H9 (cell line): ENCODE measurements at regions not wholly inside any gene's neighbourhood (a gene's known extent, or its start where the extent isn't known, plus 50 kb on each side); places are given as distances from the start of the nearest gene placed in this dataset.

Source experiments
- DNase-seq: peaks from one replicate; pipeline ENCODE4 v3.0.0-alpha.2; 2017
- H2AFZ ChIP-seq: one replicate; pipeline ENCODE4 v1.6.1; 2013; ENCODE audit warnings: mild to moderate bottlenecking, low read length, control low read depth, moderate library complexity
- H2AK5ac ChIP-seq: 2 replicates; pipeline ENCODE4 v1.6.1; 2013; ENCODE audit warnings: low read length, control low read depth, mixed read lengths; ENCODE audit not compliant: insufficient read length
- H2BK120ac ChIP-seq: one replicate; pipeline ENCODE4 v1.6.1; 2013; ENCODE audit warnings: low read depth, mild to moderate bottlenecking, low read length, control low read depth, inconsistent platforms; ENCODE audit not compliant: poor library complexity, severe bottlenecking
- H2BK12ac ChIP-seq: 2 replicates; pipeline ENCODE4 v1.6.1; 2013; ENCODE audit warnings: low read length, control low read depth, mixed read lengths, low read depth; ENCODE audit not compliant: insufficient read length
- H2BK15ac ChIP-seq: 2 replicates; pipeline ENCODE4 v1.6.1; 2013; ENCODE audit warnings: low read depth, low read length, control low read depth
- H2BK20ac ChIP-seq: one replicate; pipeline ENCODE4 v1.6.1; 2013; ENCODE audit warnings: low read depth, mild to moderate bottlenecking, low read length, control low read depth, inconsistent platforms; ENCODE audit not compliant: poor library complexity, severe bottlenecking
- H2BK5ac ChIP-seq: 2 replicates; pipeline ENCODE4 v1.6.1; 2013; ENCODE audit warnings: low read length, control low read depth, mixed read lengths; ENCODE audit not compliant: insufficient read length
- H3K14ac ChIP-seq: 2 replicates; pipeline ENCODE4 v1.6.1; 2013; ENCODE audit warnings: low read length, control low read depth; ENCODE audit not compliant: insufficient read depth
- H3K18ac ChIP-seq: 2 replicates; pipeline ENCODE4 v1.6.1; 2013; ENCODE audit warnings: low read depth, mild to moderate bottlenecking, mixed read lengths, low read length, control low read depth; ENCODE audit not compliant: insufficient read length
- H3K23ac ChIP-seq: 2 replicates; pipeline ENCODE4 v1.6.1; 2013; ENCODE audit warnings: low read length, control low read depth, mixed read lengths, low read depth; ENCODE audit not compliant: insufficient read length
- H3K23me2 ChIP-seq: 2 replicates; pipeline ENCODE4 v1.6.1; 2013; ENCODE audit warnings: low read depth, mild to moderate bottlenecking, mixed read lengths, low read length, control low read depth; ENCODE audit not compliant: insufficient read length, poor library complexity, severe bottlenecking
- H3K27ac ChIP-seq: 2 replicates; pipeline ENCODE4 v1.5.1; 2013; ENCODE audit warnings: low read length, control low read depth, mixed read lengths, low read depth; ENCODE audit not compliant: insufficient read length
- H3K27me3 ChIP-seq: 2 replicates; pipeline ENCODE4 v1.6.1; 2013; ENCODE audit warnings: low read length, control low read depth, inconsistent platforms; ENCODE audit not compliant: insufficient read depth
- H3K4ac ChIP-seq: 2 replicates; pipeline ENCODE4 v1.6.1; 2013; ENCODE audit warnings: low read depth, mild to moderate bottlenecking, control low read depth, inconsistent platforms, low read length, moderate library complexity
- H3K4me1 ChIP-seq: 2 replicates; pipeline ENCODE4 v1.6.1; 2013; ENCODE audit warnings: low read length, control low read depth, inconsistent platforms; ENCODE audit not compliant: insufficient read depth
- H3K4me2 ChIP-seq: 2 replicates; pipeline ENCODE4 v1.6.1; 2013; ENCODE audit warnings: low read length, control low read depth, mixed read lengths; ENCODE audit not compliant: insufficient read length, insufficient read depth
- H3K56ac ChIP-seq: 2 replicates; pipeline ENCODE4 v1.6.1; 2013; ENCODE audit warnings: low read depth, mild to moderate bottlenecking, mixed read lengths, low read length, control low read depth; ENCODE audit not compliant: insufficient read length
- H3K79me1 ChIP-seq: 2 replicates; pipeline ENCODE4 v1.6.1; 2013; ENCODE audit warnings: low read depth, mild to moderate bottlenecking, moderate library complexity, low read length, control low read depth, inconsistent platforms; ENCODE audit not compliant: insufficient read depth, poor library complexity, severe bottlenecking
- H3K79me2 ChIP-seq: 2 replicates; pipeline ENCODE4 v1.6.1; 2013; ENCODE audit warnings: low read length, control low read depth, inconsistent platforms; ENCODE audit not compliant: insufficient read depth
- H3K9ac ChIP-seq: 2 replicates; pipeline ENCODE4 v1.6.1; 2013; ENCODE audit warnings: low read length, control low read depth, mixed read lengths; ENCODE audit not compliant: insufficient read length; ENCODE audit errors: extremely low read depth
- H3K9me3 ChIP-seq: one replicate; pipeline ENCODE4 v1.6.1; 2013; ENCODE audit warnings: low read depth, low read length, inconsistent platforms; ENCODE audit not compliant: control insufficient read depth
- H3T11ph ChIP-seq: one replicate; pipeline ENCODE4 v1.6.1; 2013; ENCODE audit warnings: mild to moderate bottlenecking, low read length, control low read depth, inconsistent platforms
- H4K20me1 ChIP-seq: one replicate; pipeline ENCODE4 v1.6.1; 2013; ENCODE audit not compliant: control insufficient read depth, insufficient read length, insufficient read depth
- H4K5ac ChIP-seq: 2 replicates; pipeline ENCODE4 v1.6.1; 2013; ENCODE audit warnings: low read depth, mild to moderate bottlenecking, mixed read lengths, low read length, control low read depth; ENCODE audit not compliant: insufficient read length
- H4K8ac ChIP-seq: replicated peaks from 2 replicates; pipeline ENCODE4 v1.6.1; 2013; ENCODE audit warnings: low read length, control low read depth, mixed read lengths, low read depth; ENCODE audit not compliant: insufficient read length
- H4K91ac ChIP-seq: 2 replicates; pipeline ENCODE4 v1.6.1; 2013; ENCODE audit warnings: low read depth, mild to moderate bottlenecking, moderate library complexity, mixed read lengths, low read length, control low read depth; ENCODE audit not compliant: insufficient read length
- H3K27ac Mint-ChIP-seq, 3 experiments: 2 replicates in 2 of 3; 3 replicates in 1 of 3; pipeline ENCODE4 v1.8.0; 2020 to 2021; ENCODE audit warnings: mixed read lengths in 3 of 3, mild to moderate bottlenecking in 1 of 3, moderate library complexity in 1 of 3
- H3K27me3 Mint-ChIP-seq: 2 replicates; pipeline ENCODE4 v1.8.0; 2021; ENCODE audit warnings: low read depth, mild to moderate bottlenecking, moderate library complexity, mixed read lengths
- H3K36me3 Mint-ChIP-seq, 3 experiments: 2 replicates in 2 of 3; 3 replicates in 1 of 3; pipeline ENCODE4 v1.8.0; 2020 to 2021; ENCODE audit warnings: low read depth in 3 of 3, mixed read lengths in 3 of 3; ENCODE audit not compliant: insufficient read depth in 1 of 3
- H3K4me1 Mint-ChIP-seq, 2 experiments: 2 replicates each; pipeline ENCODE4 v1.8.0; 2020; ENCODE audit warnings: mixed read lengths in 2 of 2
- H3K4me3 Mint-ChIP-seq, 2 experiments: 2 replicates in 1 of 2; 3 replicates in 1 of 2; pipeline ENCODE4 v1.8.0; 2020 to 2021; ENCODE audit warnings: mild to moderate bottlenecking in 2 of 2, mixed read lengths in 2 of 2, moderate library complexity in 1 of 2
- H3K9me3 Mint-ChIP-seq, 2 experiments: 2 replicates in 1 of 2; 3 replicates in 1 of 2; pipeline ENCODE4 v1.8.0; 2020; ENCODE audit warnings: mild to moderate bottlenecking in 2 of 2, mixed read lengths in 2 of 2, moderate library complexity in 1 of 2
- WGBS: extraction: QIAGEN DNeasy Blood & Tissue Kit; methylation state at CpG from one replicate; pipeline ENCODE4 v1.1.7; 2013; ENCODE audit warnings: missing lambda C conversion rate, low lambda C conversion rate, mixed read lengths; ENCODE audit not compliant: insufficient read length; ENCODE audit errors: extremely low coverage; 5-methylcytosine and 5-hydroxymethylcytosine counted together
- TF ChIP-seq, protein P1 (sequence below): fragments of 200-600 bp; sonication (generic); conservative IDR thresholded peaks from 3 replicates; pipeline ENCODE4 v1.8.0; 2021; ENCODE audit warnings: antibody characterized with exemption, mild to moderate bottlenecking

DNA sequence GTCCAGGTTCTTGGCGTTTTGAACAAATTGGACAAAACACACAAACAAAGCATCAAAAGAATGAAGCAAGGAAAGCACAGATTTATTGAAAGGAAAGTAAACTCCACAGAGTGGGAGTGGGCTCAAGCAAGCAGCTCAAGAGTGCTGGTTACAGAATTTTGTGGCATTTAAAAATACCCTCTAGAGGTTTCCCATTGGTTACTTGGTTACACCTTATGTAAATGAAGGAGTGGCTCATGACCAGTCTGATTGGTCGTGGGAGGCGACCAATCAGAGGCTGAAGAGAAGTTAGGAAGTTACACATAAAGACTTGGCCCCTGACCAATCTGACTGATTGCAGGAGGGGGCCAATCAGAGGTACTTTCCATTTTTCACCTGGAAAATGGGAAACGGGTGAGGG, 1373.8 kb upstream of the GOT2 start:
- Histone ChIP-seq H2BK5ac (no peak overlapping the region), H3K14ac (no peak overlapping the region), H3K4ac (no peak overlapping the region), H3K27ac (no peak overlapping the region), H3K9me3 (no peaks in the 10 kb centered on the region), H4K5ac (no peak overlapping the region), H2BK12ac (no peak overlapping the region), H3K79me1 (no peaks in the 10 kb centered on the region), H3K56ac (no peak overlapping the region), H2AFZ (no peak overlapping the region), H3K79me2 (no peaks in the 10 kb centered on the region), H2AK5ac (no peak overlapping the region), H3K18ac (no peak overlapping the region), H2BK120ac (no peak overlapping the region), H4K8ac (no peak overlapping the region), H3K4me1 (no peaks in the 10 kb centered on the region), H3K4me2 (no peak overlapping the region), H3K27me3 (no peaks in the 10 kb centered on the region), H3T11ph (no peak overlapping the region), H3K23me2 (no peaks in the 10 kb centered on the region), H4K91ac (no peak overlapping the region), H2BK20ac (no peak overlapping the region), H2BK15ac (no peak overlapping the region), H3K23ac (no peak overlapping the region), H3K9ac (no peak overlapping the region), H4K20me1 (no peaks in the 10 kb centered on the region)
- peaks cover 0 to 2% (median 0%) of the 10 kb centered on the region in 3 experiments; a peak in 2 of 7 replicates for H3K36me3 Mint-ChIP-seq
- TF ChIP-seq, protein P1, sequence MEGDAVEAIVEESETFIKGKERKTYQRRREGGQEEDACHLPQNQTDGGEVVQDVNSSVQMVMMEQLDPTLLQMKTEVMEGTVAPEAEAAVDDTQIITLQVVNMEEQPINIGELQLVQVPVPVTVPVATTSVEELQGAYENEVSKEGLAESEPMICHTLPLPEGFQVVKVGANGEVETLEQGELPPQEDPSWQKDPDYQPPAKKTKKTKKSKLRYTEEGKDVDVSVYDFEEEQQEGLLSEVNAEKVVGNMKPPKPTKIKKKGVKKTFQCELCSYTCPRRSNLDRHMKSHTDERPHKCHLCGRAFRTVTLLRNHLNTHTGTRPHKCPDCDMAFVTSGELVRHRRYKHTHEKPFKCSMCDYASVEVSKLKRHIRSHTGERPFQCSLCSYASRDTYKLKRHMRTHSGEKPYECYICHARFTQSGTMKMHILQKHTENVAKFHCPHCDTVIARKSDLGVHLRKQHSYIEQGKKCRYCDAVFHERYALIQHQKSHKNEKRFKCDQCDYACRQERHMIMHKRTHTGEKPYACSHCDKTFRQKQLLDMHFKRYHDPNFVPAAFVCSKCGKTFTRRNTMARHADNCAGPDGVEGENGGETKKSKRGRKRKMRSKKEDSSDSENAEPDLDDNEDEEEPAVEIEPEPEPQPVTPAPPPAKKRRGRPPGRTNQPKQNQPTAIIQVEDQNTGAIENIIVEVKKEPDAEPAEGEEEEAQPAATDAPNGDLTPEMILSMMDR: no peak
- peak overlapping the region in 2 of 3 experiments; percentile 21 to 91; a peak in 2 of 7 replicates for H3K27ac Mint-ChIP-seq
- DNase-seq: no peak
- H3K4me1 Mint-ChIP-seq: peaks cover 2 to 8% of the 10 kb centered on the region in 2 experiments; a peak in 1 of 4 replicates
- peaks cover 2 to 3% of the 10 kb centered on the region in 2 experiments; a peak in 1 of 5 replicates for H3K9me3 Mint-ChIP-seq
- H3K4me3 Mint-ChIP-seq: no peak overlapping the region
- no CpG with 5 or more reads among the region's 4 CpGs for WGBS
- H3K27me3 Mint-ChIP-seq: no peaks in the 10 kb centered on the region
